Coronary artery (tissue), 2 donors: ENCODE measurements at regions not wholly inside any gene's neighbourhood (a gene's known extent, or its start where the extent isn't known, plus 50 kb on each side); places are given as distances from the start of the nearest gene placed in this dataset.

Experiments
- DNase-seq: peaks from one replicate; pipeline ENCODE4 v3.0.0-alpha.2; 2017; ENCODE audit warnings: low spot score
- H3K27ac ChIP-seq, 2 donors: fragments of 200-600 bp; sonication (generic); one replicate each; pipeline ENCODE4 v1.5.1; 2016 to 2019
- H3K4me3 ChIP-seq: fragments of 200-600 bp; sonication (generic); 2 replicates; pipeline ENCODE4 v1.5.1; 2016; ENCODE audit warnings: mild to moderate bottlenecking, moderate library complexity
- TF ChIP-seq, protein P1 (sequence below): fragments of 200-600 bp; sonication (generic); IDR thresholded peaks from one replicate; pipeline ENCODE4 v1.5.1; 2019; ENCODE audit warnings: antibody characterized with exemption

DNA sequence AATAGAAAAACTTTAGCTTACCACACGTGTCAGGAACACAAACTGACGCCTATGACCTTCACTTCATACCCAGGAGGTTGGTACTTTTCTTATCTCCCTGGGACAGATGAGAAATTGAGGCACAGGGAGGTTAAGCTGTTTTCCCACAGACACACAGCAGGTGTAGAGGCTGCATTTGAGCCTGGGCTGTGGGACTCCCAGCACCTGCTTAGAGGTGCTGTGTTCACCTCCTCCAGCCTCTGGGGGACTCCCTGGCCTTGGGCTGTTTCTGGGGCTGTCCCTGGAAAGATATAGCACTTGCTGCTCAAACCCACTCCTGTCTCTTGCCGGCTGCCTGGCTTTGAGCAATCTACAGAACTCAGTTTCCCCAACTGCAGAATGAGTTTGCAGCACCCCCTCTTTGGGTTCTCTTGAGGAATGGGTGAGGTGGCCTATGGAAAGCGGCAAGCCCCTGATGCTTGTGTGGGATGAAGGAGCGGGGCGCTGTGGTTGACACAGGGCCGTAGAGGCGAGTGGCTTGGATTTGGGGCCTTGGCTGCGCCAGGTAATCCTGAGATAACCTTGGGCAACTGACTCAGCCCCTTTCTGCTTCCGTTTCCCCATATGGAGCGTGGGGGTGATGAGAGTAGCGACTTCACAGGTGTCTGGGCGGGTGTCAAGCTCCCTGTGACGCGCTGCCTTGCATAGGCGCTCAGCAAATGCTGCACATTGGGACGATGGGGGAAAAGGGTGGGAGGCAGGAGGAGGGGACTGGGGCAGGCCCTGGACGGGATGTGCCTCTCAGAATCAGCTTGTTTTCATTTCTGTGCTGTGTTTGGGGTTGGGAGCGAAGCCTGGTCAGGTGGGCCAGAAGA is 104.5 kb upstream of the CIBAR2 start:
- DNase-seq, result no peak
- TF ChIP-seq, protein P1, sequence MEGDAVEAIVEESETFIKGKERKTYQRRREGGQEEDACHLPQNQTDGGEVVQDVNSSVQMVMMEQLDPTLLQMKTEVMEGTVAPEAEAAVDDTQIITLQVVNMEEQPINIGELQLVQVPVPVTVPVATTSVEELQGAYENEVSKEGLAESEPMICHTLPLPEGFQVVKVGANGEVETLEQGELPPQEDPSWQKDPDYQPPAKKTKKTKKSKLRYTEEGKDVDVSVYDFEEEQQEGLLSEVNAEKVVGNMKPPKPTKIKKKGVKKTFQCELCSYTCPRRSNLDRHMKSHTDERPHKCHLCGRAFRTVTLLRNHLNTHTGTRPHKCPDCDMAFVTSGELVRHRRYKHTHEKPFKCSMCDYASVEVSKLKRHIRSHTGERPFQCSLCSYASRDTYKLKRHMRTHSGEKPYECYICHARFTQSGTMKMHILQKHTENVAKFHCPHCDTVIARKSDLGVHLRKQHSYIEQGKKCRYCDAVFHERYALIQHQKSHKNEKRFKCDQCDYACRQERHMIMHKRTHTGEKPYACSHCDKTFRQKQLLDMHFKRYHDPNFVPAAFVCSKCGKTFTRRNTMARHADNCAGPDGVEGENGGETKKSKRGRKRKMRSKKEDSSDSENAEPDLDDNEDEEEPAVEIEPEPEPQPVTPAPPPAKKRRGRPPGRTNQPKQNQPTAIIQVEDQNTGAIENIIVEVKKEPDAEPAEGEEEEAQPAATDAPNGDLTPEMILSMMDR, result no peak
- H3K27ac ChIP-seq, result no peak overlapping the region
- no peak overlapping the region for H3K4me3 ChIP-seq

DNA sequence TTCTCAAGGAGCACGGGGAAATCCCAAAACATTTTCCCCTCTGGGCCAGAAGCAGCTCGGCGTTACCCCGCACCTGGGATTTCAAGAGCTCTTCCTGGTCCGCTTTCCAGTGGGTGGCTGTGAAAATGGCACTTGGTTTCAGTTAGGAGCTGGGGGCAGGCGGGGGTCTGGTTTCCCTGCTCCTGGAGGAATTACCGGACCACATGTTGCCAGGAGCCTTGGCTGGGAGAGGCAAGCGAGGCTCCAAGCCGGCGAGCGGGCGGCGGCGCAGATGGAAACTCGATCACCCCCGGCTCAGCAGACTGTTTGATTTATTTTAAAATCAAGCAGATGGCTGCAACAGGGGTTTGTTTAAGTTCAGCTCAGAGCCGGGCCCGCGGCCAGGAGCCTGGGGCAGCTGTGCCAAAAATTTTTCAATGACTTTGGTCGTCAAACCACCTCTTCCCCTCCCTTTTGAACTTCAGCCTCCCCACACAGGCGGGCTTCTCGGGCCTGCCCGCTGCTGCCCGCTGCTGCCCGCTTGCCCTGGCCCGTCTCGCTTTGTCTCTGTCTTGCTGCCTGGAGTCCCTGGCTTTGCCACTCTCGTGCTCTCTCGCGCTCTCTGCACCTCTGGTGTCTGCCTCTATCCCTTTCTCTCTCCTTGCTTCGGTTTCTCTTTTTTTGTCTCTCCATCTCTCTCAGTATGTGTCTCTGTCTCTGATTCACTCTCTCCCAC is 108.0 kb upstream of the CIBAR2 start:
- no peak for DNase-seq
- peak overlapping the region; percentile 41 to 56 for H3K27ac ChIP-seq
- TF ChIP-seq, protein P1, result no peak
- peak overlapping the region; percentile 61 for H3K4me3 ChIP-seq

DNA sequence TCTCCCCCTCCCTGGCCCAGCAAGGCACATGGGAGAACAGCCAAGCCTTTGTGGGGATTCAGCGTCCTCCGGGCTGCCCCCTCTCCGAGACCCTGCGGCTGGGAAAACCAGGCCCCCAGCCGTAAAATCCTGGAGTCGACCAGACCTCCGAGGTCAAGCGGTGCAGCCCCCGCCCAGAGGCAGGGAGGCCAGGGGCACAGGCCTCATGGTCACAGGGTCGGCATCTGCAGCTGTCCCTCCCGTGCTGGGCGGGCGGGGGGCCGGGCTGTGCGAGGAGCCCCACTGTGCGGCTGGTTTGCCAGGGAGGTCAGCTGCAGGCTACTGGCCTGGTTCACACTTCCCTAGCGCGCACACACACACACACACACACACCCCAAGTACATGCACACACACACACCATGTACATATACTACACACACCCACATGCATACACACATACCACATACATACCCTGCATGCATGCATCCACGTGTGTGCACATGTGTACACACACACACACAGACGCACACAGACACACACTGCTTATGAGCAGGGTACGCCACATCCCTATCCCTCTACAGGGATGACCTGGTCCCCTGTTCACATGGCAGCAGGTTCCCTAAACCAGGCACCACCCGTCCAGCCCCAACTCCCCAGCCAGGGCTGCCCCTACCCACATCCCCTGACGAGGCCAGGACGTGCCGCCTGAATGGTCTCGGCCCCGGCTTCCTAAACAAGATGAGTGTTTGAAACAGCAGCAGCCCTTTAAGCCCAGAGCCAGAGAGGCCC is 108.9 kb upstream of the CIBAR2 start:
- TF ChIP-seq, protein P1, result no peak
- H3K4me3 ChIP-seq, result no peak overlapping the region
- DNase-seq, result no peak
- peak overlapping the region in 1 of 2 donors; percentile 41 for H3K27ac ChIP-seq

DNA sequence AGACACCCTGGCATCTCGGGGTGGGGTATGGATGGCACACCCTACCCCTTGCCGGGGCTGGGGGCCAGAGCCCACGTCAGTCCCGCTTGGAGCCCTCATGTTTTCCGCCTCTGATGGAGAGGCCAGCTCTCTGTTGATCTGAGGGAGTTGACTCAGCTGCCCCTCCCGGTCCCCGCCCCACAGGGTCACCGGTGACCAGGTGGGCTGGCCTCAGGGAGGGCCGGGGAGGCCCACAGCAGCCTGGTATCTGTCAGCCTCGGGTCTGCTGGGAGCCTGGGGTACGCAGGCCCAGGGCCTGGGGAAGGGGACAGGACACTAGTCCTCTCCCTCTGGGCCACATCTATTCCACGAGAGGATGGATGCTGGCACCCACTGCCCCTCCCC is 109.5 kb upstream of the CIBAR2 start:
- no peak overlapping the region for H3K4me3 ChIP-seq
- TF ChIP-seq, protein P1, result no peak
- no peak for DNase-seq
- no peak overlapping the region for H3K27ac ChIP-seq

- TF ChIP-seq, protein P1, result no peak
- DNase-seq, result no peak
- H3K4me3 ChIP-seq, result no peak overlapping the region
- no peak overlapping the region for H3K27ac ChIP-seq
These were observed 110.0 kb upstream of the CIBAR2 start for GRCh38 chr16:85222155-85222863.

GRCh38 chr16:85225257-85225656 is 113.0 kb upstream of the CIBAR2 start:
- TF ChIP-seq, protein P1, result no peak
- DNase-seq, result no peak
- Histone ChIP-seq H3K27ac (no peak overlapping the region), H3K4me3 (no peak overlapping the region)
